Neural cell (in vitro differentiated cells): ENCODE measurements at regions not wholly inside any gene's neighbourhood (a gene's known extent, or its start where the extent isn't known, plus 50 kb on each side); places are given as distances from the start of the nearest gene placed in this dataset.

Source experiments
- H2AFZ ChIP-seq: fragments of 200-600, 300-800 bp; sonication (generic), shearing (Covaris generic); 2 replicates; pipeline ENCODE4 v1.6.0; 2014; ENCODE audit warnings: low read depth, mild to moderate bottlenecking, antibody characterized with exemption, low read length, moderate library complexity
- H3F3A ChIP-seq: fragments of 200-600 bp; shearing (Covaris generic); 2 replicates; pipeline ENCODE4 v1.6.1; 2016; ENCODE audit warnings: mild to moderate bottlenecking, moderate library complexity, mixed read lengths, antibody characterized with exemption, low read length; ENCODE audit not compliant: insufficient read depth, poor library complexity, severe bottlenecking
- H3K27ac ChIP-seq: fragments of 200-600, 300-800 bp; sonication (generic), shearing (Covaris generic); 2 replicates; pipeline ENCODE4 v1.5.1; 2014; ENCODE audit warnings: mild to moderate bottlenecking, low read length, moderate library complexity
- H3K27me3 ChIP-seq: fragments of 300-800, 200-600 bp; sonication (generic), shearing (Covaris generic); 2 replicates; pipeline ENCODE4 v1.6.0; 2014; ENCODE audit warnings: mild to moderate bottlenecking, low read depth, low read length, moderate library complexity; ENCODE audit not compliant: insufficient read depth
- H3K36me3 ChIP-seq: fragments of 300-800, 200-600 bp; sonication (generic), shearing (Covaris generic); 2 replicates; pipeline ENCODE4 v1.5.1; 2014; ENCODE audit warnings: mild to moderate bottlenecking, antibody characterized with exemption, low read length, moderate library complexity; ENCODE audit not compliant: insufficient read depth
- H3K4me2 ChIP-seq: fragments of 300-800, 200-600 bp; sonication (generic), shearing (Covaris generic); 2 replicates; pipeline ENCODE4 v1.6.0; 2014; ENCODE audit warnings: mild to moderate bottlenecking, low read length
- H3K4me3 ChIP-seq: fragments of 300-800, 200-600 bp; sonication (generic), shearing (Covaris generic); 2 replicates; pipeline ENCODE4 v1.5.1; 2014; ENCODE audit warnings: mild to moderate bottlenecking, low read length, moderate library complexity
- H3K79me2 ChIP-seq: fragments of 200-600 bp; shearing (Covaris generic); replicated peaks from 2 replicates; pipeline ENCODE4 v1.6.0; 2014; ENCODE audit warnings: mild to moderate bottlenecking, low read length, moderate library complexity; ENCODE audit not compliant: insufficient read depth
- H3K9ac ChIP-seq: fragments of 300-800, 200-600 bp; sonication (generic), shearing (Covaris generic); 2 replicates; pipeline ENCODE4 v1.6.1; 2016; ENCODE audit warnings: mild to moderate bottlenecking, low read length, mixed read lengths
- H3K9me2 ChIP-seq: fragments of 200-600 bp; shearing (Covaris generic); 2 replicates; pipeline ENCODE4 v1.6.1; 2016; ENCODE audit warnings: mild to moderate bottlenecking, low read length, mixed read lengths; ENCODE audit not compliant: insufficient read depth
- H3K9me3 ChIP-seq: fragments of 200-600, 300-800 bp; sonication (generic), shearing (Covaris generic); 2 replicates; pipeline ENCODE4 v1.6.1; 2016; ENCODE audit warnings: mild to moderate bottlenecking, mixed run types, low read length, moderate library complexity, mixed read lengths
- H4K20me1 ChIP-seq: fragments of 200-600 bp; shearing (Covaris generic); 2 replicates; pipeline ENCODE4 v1.6.1; 2016; ENCODE audit warnings: mild to moderate bottlenecking, mixed run types; ENCODE audit not compliant: insufficient read depth
- EP300 ChIP-seq: fragments of 450-650 bp; conservative IDR thresholded peaks from 2 replicates; pipeline ENCODE4 v1.6.1; 2014; ENCODE audit warnings: antibody characterized with exemption, mild to moderate bottlenecking, moderate library complexity; ENCODE audit not compliant: poor library complexity, severe bottlenecking
- EZH2 ChIP-seq: fragments of 200-600, 300-800 bp; shearing (Covaris generic), sonication (generic); IDR thresholded peaks from 2 replicates; pipeline ENCODE4 v1.6.1; 2014; ENCODE audit warnings: antibody characterized with exemption, low read length, borderline replicate concordance, mild to moderate bottlenecking; ENCODE audit not compliant: insufficient read depth, poor library complexity, severe bottlenecking
- MXI1 ChIP-seq: fragments of 450-650 bp; conservative IDR thresholded peaks from 2 replicates; pipeline ENCODE4 v1.6.1; 2014; ENCODE audit warnings: antibody characterized with exemption, mild to moderate bottlenecking; ENCODE audit not compliant: poor library complexity, severe bottlenecking
- POLR2AphosphoS5 ChIP-seq: IDR thresholded peaks from 2 replicates; pipeline ENCODE4 v1.6.1; 2012
- RAD21 ChIP-seq: fragments of 450-650 bp; conservative IDR thresholded peaks from 2 replicates; pipeline ENCODE4 v1.6.1; 2014; ENCODE audit warnings: antibody characterized with exemption, mild to moderate bottlenecking, moderate library complexity
- SMC3 ChIP-seq: fragments of 450-650 bp; conservative IDR thresholded peaks from 2 replicates; pipeline ENCODE4 v1.6.1; 2014; ENCODE audit warnings: antibody characterized with exemption, mild to moderate bottlenecking, moderate library complexity; ENCODE audit not compliant: poor library complexity
- TAF1 ChIP-seq: IDR thresholded peaks from 2 replicates; pipeline ENCODE4 v1.6.1; 2012; ENCODE audit warnings: low read depth
- TF ChIP-seq, protein P1 (sequence below): fragments of 450-650 bp; IDR thresholded peaks from 2 replicates; pipeline ENCODE4 v1.5.1; 2014; ENCODE audit warnings: antibody characterized with exemption, mild to moderate bottlenecking, moderate library complexity; ENCODE audit not compliant: poor library complexity, severe bottlenecking
- TF ChIP-seq, protein P2 (sequence below): IDR thresholded peaks from 2 replicates; pipeline ENCODE4 v1.6.1; 2012; ENCODE audit warnings: borderline replicate concordance

DNA sequence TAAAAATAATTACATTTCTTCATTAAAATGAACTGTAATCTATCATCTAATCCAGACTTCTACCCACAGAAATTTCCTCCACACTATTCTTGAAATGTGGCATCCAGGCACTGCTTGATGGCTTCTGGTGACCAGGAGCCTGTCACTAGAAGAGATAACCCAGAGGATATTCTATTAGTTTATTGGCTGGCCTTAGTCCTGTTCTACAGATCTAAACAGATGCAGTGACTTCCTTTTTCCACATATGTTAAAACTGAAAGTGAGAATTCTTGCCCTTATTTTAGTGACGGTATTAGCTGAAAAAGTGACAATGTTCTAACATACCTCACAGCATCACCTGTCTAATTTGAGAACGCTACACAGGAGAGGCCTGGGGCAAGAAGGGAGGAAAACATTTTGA, 775.4 kb downstream of the TSN start:
- Histone ChIP-seq H3K9ac (peak overlapping the region; percentile 2), H3K9me3 (no peaks in the 10 kb centered on the region), H3K36me3 (no peaks in the 10 kb centered on the region), H3F3A (no peaks in the 10 kb centered on the region), H3K4me3 (no peak overlapping the region), H3K9me2 (no peaks in the 10 kb centered on the region), H3K4me2 (no peak overlapping the region), H4K20me1 (no peaks in the 10 kb centered on the region), H3K27ac (peak overlapping the region; percentile 51), H3K79me2 (no peaks in the 10 kb centered on the region), H3K27me3 (no peaks in the 10 kb centered on the region), H2AFZ (no peak overlapping the region)
- TF ChIP-seq, protein P1, sequence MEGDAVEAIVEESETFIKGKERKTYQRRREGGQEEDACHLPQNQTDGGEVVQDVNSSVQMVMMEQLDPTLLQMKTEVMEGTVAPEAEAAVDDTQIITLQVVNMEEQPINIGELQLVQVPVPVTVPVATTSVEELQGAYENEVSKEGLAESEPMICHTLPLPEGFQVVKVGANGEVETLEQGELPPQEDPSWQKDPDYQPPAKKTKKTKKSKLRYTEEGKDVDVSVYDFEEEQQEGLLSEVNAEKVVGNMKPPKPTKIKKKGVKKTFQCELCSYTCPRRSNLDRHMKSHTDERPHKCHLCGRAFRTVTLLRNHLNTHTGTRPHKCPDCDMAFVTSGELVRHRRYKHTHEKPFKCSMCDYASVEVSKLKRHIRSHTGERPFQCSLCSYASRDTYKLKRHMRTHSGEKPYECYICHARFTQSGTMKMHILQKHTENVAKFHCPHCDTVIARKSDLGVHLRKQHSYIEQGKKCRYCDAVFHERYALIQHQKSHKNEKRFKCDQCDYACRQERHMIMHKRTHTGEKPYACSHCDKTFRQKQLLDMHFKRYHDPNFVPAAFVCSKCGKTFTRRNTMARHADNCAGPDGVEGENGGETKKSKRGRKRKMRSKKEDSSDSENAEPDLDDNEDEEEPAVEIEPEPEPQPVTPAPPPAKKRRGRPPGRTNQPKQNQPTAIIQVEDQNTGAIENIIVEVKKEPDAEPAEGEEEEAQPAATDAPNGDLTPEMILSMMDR = no peak
- TF ChIP-seq POLR2AphosphoS5 (no peak), SMC3 (no peak), TAF1 (no peak), RAD21 (no peak), EP300 (no peak), EZH2 (no peak), MXI1 (no peak)
- TF ChIP-seq, protein P2, sequence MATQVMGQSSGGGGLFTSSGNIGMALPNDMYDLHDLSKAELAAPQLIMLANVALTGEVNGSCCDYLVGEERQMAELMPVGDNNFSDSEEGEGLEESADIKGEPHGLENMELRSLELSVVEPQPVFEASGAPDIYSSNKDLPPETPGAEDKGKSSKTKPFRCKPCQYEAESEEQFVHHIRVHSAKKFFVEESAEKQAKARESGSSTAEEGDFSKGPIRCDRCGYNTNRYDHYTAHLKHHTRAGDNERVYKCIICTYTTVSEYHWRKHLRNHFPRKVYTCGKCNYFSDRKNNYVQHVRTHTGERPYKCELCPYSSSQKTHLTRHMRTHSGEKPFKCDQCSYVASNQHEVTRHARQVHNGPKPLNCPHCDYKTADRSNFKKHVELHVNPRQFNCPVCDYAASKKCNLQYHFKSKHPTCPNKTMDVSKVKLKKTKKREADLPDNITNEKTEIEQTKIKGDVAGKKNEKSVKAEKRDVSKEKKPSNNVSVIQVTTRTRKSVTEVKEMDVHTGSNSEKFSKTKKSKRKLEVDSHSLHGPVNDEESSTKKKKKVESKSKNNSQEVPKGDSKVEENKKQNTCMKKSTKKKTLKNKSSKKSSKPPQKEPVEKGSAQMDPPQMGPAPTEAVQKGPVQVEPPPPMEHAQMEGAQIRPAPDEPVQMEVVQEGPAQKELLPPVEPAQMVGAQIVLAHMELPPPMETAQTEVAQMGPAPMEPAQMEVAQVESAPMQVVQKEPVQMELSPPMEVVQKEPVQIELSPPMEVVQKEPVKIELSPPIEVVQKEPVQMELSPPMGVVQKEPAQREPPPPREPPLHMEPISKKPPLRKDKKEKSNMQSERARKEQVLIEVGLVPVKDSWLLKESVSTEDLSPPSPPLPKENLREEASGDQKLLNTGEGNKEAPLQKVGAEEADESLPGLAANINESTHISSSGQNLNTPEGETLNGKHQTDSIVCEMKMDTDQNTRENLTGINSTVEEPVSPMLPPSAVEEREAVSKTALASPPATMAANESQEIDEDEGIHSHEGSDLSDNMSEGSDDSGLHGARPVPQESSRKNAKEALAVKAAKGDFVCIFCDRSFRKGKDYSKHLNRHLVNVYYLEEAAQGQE = no peak

DNA sequence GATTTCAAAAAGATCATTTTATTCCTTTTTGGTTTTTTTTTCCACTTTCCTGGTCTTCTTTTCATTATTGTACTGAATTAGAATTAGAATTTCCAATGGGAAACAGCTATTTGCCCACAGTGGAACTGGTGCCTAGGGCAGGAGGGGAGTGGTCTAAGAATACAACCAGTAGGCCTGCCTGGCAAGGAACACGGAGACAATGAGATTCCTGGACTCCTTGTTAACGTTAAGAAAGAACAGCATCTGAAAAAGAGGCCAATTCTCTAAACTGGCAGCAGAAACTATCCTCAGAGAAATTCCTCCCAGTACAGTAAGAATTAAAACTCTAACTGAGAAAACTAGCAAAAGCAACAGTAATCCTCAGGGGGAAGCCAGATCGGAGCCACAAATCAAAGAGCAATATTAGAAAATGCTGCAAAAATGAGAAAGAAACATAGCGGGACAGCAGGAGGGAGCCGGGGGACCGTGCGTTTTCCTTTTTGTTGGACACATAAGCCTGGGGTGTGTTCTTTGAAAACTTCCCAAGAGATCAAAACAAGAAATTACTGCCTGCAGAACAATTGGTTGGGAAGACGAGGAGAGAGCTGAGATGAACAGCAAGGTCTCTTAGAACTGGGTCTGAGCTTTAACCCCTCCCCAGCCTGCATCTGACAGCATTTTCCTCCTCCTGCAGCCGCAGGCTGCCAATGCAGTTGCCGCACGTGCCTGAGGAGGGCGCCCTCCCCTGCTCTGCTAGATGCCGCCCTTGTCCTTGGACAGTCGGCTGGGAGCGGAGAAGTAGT, 776.0 kb downstream of the TSN start:
- Histone ChIP-seq H3K27ac (peak overlapping the region; percentile 51), H3F3A (no peaks in the 10 kb centered on the region), H3K9ac (peak overlapping the region; percentile 2), H3K4me3 (no peak overlapping the region), H3K27me3 (no peaks in the 10 kb centered on the region), H3K4me2 (no peak overlapping the region), H3K36me3 (no peaks in the 10 kb centered on the region), H3K9me3 (no peaks in the 10 kb centered on the region), H3K79me2 (no peaks in the 10 kb centered on the region), H3K9me2 (no peaks in the 10 kb centered on the region), H4K20me1 (no peaks in the 10 kb centered on the region), H2AFZ (no peak overlapping the region)
- TF ChIP-seq EP300 (no peak), MXI1 (no peak), TAF1 (no peak), POLR2AphosphoS5 (peak; percentile 8), EZH2 (no peak), RAD21 (no peak), SMC3 (peak; percentile 7)
- TF ChIP-seq, protein P2 = peak; percentile 62
- TF ChIP-seq, protein P1 = peak; percentile 51
